Stomach (tissue), 4 donors: ENCODE measurements at regions not wholly inside any gene's neighbourhood (a gene's known extent, or its start where the extent isn't known, plus 50 kb on each side); places are given as distances from the start of the nearest gene placed in this dataset.

Source experiments
- POLR2A ChIP-seq, 4 donors: fragments of 450-650 bp; IDR thresholded peaks; one replicate each; pipeline ENCODE4 v1.6.1; 2016; ENCODE audit warnings: antibody characterized with exemption in 4 of 4, control low read depth in 2 of 4, mild to moderate bottlenecking in 1 of 4, moderate library complexity in 1 of 4
- POLR2AphosphoS5 ChIP-seq, 3 donors: sonication (generic); formaldehyde crosslinking; IDR thresholded peaks; one replicate each; pipeline ENCODE4 v1.6.1; 2016; ENCODE audit warnings: antibody characterized with exemption in 3 of 3
- TF ChIP-seq, protein P1 (sequence below), 7 experiments: fragments of 450-650 bp in 4 of 7; fragments of 200-600 bp in 3 of 7; sonication (generic) in 3 of 7; IDR thresholded peaks; one replicate each; pipeline ENCODE4 v1.5.1; 2016 to 2019; ENCODE audit warnings: antibody characterized with exemption in 7 of 7, control low read depth in 2 of 7, mild to moderate bottlenecking in 1 of 7

DNA sequence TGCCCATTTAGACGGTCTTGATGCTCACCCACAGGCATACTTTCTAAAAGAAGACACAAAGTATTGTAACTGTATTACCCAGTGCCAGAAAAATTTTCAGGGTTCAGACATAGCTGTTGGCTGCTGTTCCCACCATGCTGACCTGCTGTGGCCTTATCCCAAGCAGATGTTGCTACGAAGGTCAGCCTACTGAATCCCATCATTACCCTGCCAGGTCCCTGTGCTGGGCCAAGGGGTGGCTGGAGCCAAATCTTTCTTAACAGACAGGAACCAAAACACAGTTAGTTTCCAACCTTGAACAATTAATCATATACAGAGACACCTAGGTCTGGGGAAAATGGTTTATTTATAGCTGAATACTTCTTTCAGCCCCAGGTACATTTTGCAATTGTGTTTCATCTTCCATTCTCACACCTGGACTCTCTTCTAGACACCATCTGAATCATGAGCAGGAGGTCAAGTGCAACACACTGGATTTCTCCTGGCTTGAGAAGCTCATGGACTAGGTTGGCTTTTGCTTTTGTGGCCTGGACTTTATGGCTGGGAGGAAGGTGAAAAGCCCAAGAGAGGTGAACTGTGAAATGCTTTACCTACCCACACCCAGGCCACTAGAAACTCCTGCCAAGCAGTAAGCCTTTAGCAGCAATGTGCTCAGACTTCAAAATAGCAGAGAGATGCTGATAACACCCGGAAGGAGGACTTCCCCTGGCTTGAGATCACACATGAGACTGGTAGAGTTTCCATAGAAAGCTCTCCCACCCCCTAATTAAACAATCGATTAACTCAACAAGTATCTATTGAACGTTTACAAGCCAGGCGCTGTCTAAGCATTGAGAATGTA, 150.1 kb downstream of the SUDS3 start:
- TF ChIP-seq POLR2A (IDR thresholded peaks at IDR 0.05) (no peak), POLR2AphosphoS5 (IDR thresholded peaks at IDR 0.05) (no peak)
- TF ChIP-seq, protein P1, sequence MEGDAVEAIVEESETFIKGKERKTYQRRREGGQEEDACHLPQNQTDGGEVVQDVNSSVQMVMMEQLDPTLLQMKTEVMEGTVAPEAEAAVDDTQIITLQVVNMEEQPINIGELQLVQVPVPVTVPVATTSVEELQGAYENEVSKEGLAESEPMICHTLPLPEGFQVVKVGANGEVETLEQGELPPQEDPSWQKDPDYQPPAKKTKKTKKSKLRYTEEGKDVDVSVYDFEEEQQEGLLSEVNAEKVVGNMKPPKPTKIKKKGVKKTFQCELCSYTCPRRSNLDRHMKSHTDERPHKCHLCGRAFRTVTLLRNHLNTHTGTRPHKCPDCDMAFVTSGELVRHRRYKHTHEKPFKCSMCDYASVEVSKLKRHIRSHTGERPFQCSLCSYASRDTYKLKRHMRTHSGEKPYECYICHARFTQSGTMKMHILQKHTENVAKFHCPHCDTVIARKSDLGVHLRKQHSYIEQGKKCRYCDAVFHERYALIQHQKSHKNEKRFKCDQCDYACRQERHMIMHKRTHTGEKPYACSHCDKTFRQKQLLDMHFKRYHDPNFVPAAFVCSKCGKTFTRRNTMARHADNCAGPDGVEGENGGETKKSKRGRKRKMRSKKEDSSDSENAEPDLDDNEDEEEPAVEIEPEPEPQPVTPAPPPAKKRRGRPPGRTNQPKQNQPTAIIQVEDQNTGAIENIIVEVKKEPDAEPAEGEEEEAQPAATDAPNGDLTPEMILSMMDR (IDR thresholded peaks at IDR 0.05), result no peak
